Fibroblast of lung (primary cell): ENCODE measurements at regions not wholly inside any gene's neighbourhood (a gene's known extent, or its start where the extent isn't known, plus 50 kb on each side); places are given as distances from the start of the nearest gene placed in this dataset.

Experiments used
- DNase-seq, 2 donors: peaks; one replicate each; pipeline versions ENCODE4 v3.0.0 to v3.0.0-alpha.2; 2010; ENCODE audit warnings: low read depth in 2 of 2
- H2AFZ ChIP-seq: 2 replicates; pipeline ENCODE4 v1.5.1; 2012; ENCODE audit warnings: low read length, control low read depth, inconsistent platforms
- H3K27ac ChIP-seq: 2 replicates; pipeline ENCODE4 v1.5.1; 2011; ENCODE audit warnings: low read length, control low read depth; ENCODE audit not compliant: insufficient read depth
- H3K27me3 ChIP-seq: 2 replicates; pipeline ENCODE4 v1.5.1; 2011; ENCODE audit warnings: mild to moderate bottlenecking, low read length; ENCODE audit not compliant: control insufficient read depth, insufficient read depth
- H3K36me3 ChIP-seq: 2 replicates; pipeline ENCODE4 v1.5.1; 2011; ENCODE audit warnings: low read length; ENCODE audit not compliant: control insufficient read depth, insufficient read depth
- H3K4me1 ChIP-seq: 2 replicates; pipeline ENCODE4 v1.5.1; 2011; ENCODE audit warnings: low read length; ENCODE audit not compliant: control insufficient read depth, insufficient read depth; ENCODE audit errors: extremely low read depth
- H3K4me2 ChIP-seq: 2 replicates; pipeline ENCODE4 v1.5.1; 2011; ENCODE audit warnings: low read length, control low read depth; ENCODE audit not compliant: insufficient read depth; ENCODE audit errors: extremely low read depth
- H3K4me3 ChIP-seq, 4 experiments: fragments of 200-600 bp in 1 of 4; sonication (generic) in 1 of 4; replicated peaks in 1 of 4; 2 replicates each; pipeline ENCODE4 v1.5.1; 2011 to 2016; ENCODE audit warnings: low read length in 4 of 4, low read depth in 3 of 4, mild to moderate bottlenecking in 3 of 4, control low read depth in 2 of 4, inconsistent platforms in 1 of 4, mixed read lengths in 1 of 4; ENCODE audit not compliant: insufficient read depth in 1 of 4; ENCODE audit errors: control extremely low read depth in 1 of 4
- H3K79me2 ChIP-seq: 2 replicates; pipeline ENCODE4 v1.5.1; 2012; ENCODE audit warnings: mild to moderate bottlenecking, low read length, inconsistent platforms; ENCODE audit not compliant: control insufficient read depth, insufficient read depth
- H3K9ac ChIP-seq: 2 replicates; pipeline ENCODE4 v1.5.1; 2011; ENCODE audit warnings: mild to moderate bottlenecking, low read length, control low read depth; ENCODE audit not compliant: insufficient read depth
- H3K9me3 ChIP-seq: 2 replicates; pipeline ENCODE4 v1.5.1; 2012; ENCODE audit warnings: low read depth, low read length; ENCODE audit not compliant: control insufficient read depth, insufficient read depth
- H4K20me1 ChIP-seq: 2 replicates; pipeline ENCODE4 v1.5.1; 2011; ENCODE audit warnings: low read length; ENCODE audit not compliant: control insufficient read depth, insufficient read depth; ENCODE audit errors: extremely low read depth
- CTCF ChIP-seq, 2 donors: IDR thresholded peaks in 1 of 2; conservative IDR thresholded peaks in 1 of 2; 1 replicate in 1 of 2; 2 replicates in 1 of 2; pipeline ENCODE4 v1.5.1; 2011 to 2012; ENCODE audit warnings: low read length in 2 of 2, control low read depth in 1 of 2, inconsistent platforms in 1 of 2, low read depth in 1 of 2, mild to moderate bottlenecking in 1 of 2
- EZH2 ChIP-seq: IDR thresholded peaks from 2 replicates; pipeline ENCODE4 v1.5.1; 2012; ENCODE audit warnings: low read length, control low read depth, mild to moderate bottlenecking; ENCODE audit errors: missing control alignments

DNA sequence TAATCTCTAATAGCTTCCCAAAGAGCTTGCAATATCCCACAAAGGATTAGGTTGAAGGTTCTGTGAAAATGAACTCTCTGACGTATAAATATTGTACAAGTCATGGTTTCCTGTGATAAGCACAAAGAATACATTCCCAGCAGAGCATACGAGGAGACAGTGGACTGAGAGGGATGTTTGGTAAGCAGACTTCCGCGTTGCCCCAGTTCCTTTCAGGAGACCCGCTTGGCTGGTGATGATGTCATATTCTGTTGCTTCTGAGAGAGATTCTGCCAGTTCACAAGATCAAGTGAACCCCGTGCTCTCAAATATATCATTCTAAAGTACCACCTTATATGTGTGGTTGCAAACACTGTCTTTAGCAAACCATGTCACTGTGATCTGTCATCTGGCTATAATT lies 323.9 kb upstream of the CASK start:
- Histone ChIP-seq H3K9ac (no peak overlapping the region), H3K4me2 (peak overlapping the region; percentile 13), H3K36me3 (no peaks in the 10 kb centered on the region), H3K27ac (no peak overlapping the region), H2AFZ (no peak overlapping the region), H3K27me3 (no peaks in the 10 kb centered on the region), H4K20me1 (no peaks in the 10 kb centered on the region), H3K9me3 (no peaks in the 10 kb centered on the region), H3K4me1 (no peaks in the 10 kb centered on the region), H3K4me3 (peak overlapping the region in 1 of 4 experiments; percentile 30), H3K79me2 (no peaks in the 10 kb centered on the region)
- DNase-seq, result peak; percentile 13 to 15
- TF ChIP-seq EZH2 (no peak), CTCF (conservative IDR thresholded peaks at IDR 0.05 in 1 of 2, IDR thresholded peaks at IDR 0.05 in 1 of 2; ENCODE audit: low read depth in 1 of 2, low read length in 2 of 2) (no peak)

- H3K36me3 ChIP-seq, result no peaks in the 10 kb centered on the region
- no peaks in the 10 kb centered on the region for H3K27me3 ChIP-seq
- H3K4me1 ChIP-seq, result no peaks in the 10 kb centered on the region
- no peak overlapping the region for H2AFZ ChIP-seq
- H3K4me3 ChIP-seq, result peak overlapping the region in 1 of 4 experiments; percentile 30
- no peak overlapping the region for H3K4me2 ChIP-seq
- peak in 1 of 2 donors; percentile 4 for DNase-seq
- H3K9ac ChIP-seq, result no peak overlapping the region
- TF ChIP-seq EZH2, result no peak
- TF ChIP-seq CTCF (conservative IDR thresholded peaks at IDR 0.05 in 1 of 2, IDR thresholded peaks at IDR 0.05 in 1 of 2; ENCODE audit: low read depth in 1 of 2, low read length in 2 of 2), result no peak
- no peaks in the 10 kb centered on the region for H3K9me3 ChIP-seq
- H3K79me2 ChIP-seq, result no peaks in the 10 kb centered on the region
- H4K20me1 ChIP-seq, result no peaks in the 10 kb centered on the region
- no peak overlapping the region for H3K27ac ChIP-seq
Observed at GRCh38 chrX:42246814-42247213, 323.5 kb upstream of the CASK start.

GRCh38 chrX:42242004-42242403 lies 318.6 kb upstream of the CASK start:
- H3K9ac ChIP-seq, result no peak overlapping the region
- H3K9me3 ChIP-seq, result no peaks in the 10 kb centered on the region
- no peaks in the 10 kb centered on the region for H4K20me1 ChIP-seq
- H3K36me3 ChIP-seq, result no peaks in the 10 kb centered on the region
- H3K27me3 ChIP-seq, result no peaks in the 10 kb centered on the region
- no peaks in the 10 kb centered on the region for H3K79me2 ChIP-seq
- no peak overlapping the region for H3K4me3 ChIP-seq
- no peak for TF ChIP-seq CTCF (conservative IDR thresholded peaks at IDR 0.05 in 1 of 2, IDR thresholded peaks at IDR 0.05 in 1 of 2; ENCODE audit: low read depth in 1 of 2, low read length in 2 of 2)
- TF ChIP-seq EZH2, result no peak
- H3K4me1 ChIP-seq, result no peaks in the 10 kb centered on the region
- no peak for DNase-seq
- H3K4me2 ChIP-seq, result no peak overlapping the region
- H3K27ac ChIP-seq, result no peak overlapping the region
- no peak overlapping the region for H2AFZ ChIP-seq
